ENCODE measurements at regions not wholly inside any gene's neighbourhood (a gene's known extent, or its start where the extent isn't known, plus 50 kb on each side); places are given as distances from the start of the nearest gene placed in this dataset.

DNA sequence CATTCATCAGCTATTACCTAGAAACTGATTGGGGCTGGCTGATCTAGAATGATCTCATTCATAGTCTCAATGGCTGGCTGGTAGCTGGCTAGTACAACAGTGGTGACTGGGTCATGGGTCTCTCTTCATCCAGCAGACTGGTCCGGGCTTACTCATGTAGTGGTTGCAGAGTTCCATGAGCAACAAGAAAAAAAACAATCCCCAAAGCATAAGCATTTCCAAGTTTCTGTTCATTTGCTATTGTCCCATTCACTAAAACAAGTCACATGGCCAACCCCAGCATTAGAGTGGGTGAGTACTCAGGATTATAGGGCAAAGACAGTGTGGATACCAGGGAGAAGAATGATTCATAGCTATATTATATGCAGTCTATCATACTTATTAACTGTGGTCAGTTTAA lies 85.2 kb upstream of the SEMA3C start:
- TF ChIP-seq E2F1 (CRISPR knock-in tag; IDR thresholded peaks at IDR 0.05) (no peak), CTCF (IDR thresholded peaks at IDR 0.05) (no peak)
